Spleen (tissue), 11 donors: ENCODE measurements at regions not wholly inside any gene's neighbourhood (a gene's known extent, or its start where the extent isn't known, plus 50 kb on each side); places are given as distances from the start of the nearest gene placed in this dataset.

Experiments used
- DNase-seq: peaks from one replicate; pipeline ENCODE4 v3.0.0-alpha.2; 2020
- H3K27ac ChIP-seq, 8 donors: fragments of 200-600 bp; sonication (generic) in 7 of 8; 1 replicate in 4 of 8; 2 replicates in 4 of 8; pipeline versions ENCODE4 v1.5.0 to v1.8.0; 2016 to 2021; ENCODE audit warnings: inconsistent platforms in 4 of 8, mild to moderate bottlenecking in 4 of 8, moderate library complexity in 1 of 8
- H3K27me3 ChIP-seq, 7 donors: fragments of 200-600 bp; sonication (generic) in 6 of 7; replicated peaks in 1 of 7; 1 replicate in 4 of 7; 2 replicates in 3 of 7; pipeline versions ENCODE4 v1.5.0 to v1.8.0; 2016 to 2021; ENCODE audit warnings: inconsistent platforms in 3 of 7, mild to moderate bottlenecking in 1 of 7
- H3K36me3 ChIP-seq, 6 donors: fragments of 200-600 bp; sonication (generic) in 5 of 6; 1 replicate in 4 of 6; 2 replicates in 2 of 6; pipeline versions ENCODE4 v1.5.0 to v1.8.0; 2016 to 2021; ENCODE audit warnings: inconsistent platforms in 2 of 6
- H3K4me1 ChIP-seq, 6 donors: fragments of 200-600 bp; sonication (generic) in 5 of 6; 1 replicate in 3 of 6; 2 replicates in 3 of 6; pipeline versions ENCODE4 v1.5.0 to v1.8.0; 2016 to 2021; ENCODE audit warnings: inconsistent platforms in 3 of 6
- H3K4me3 ChIP-seq, 8 donors: fragments of 200-600 bp; sonication (generic) in 7 of 8; 1 replicate in 4 of 8; 2 replicates in 4 of 8; pipeline versions ENCODE4 v1.5.0 to v1.8.0; 2016 to 2021; ENCODE audit warnings: inconsistent platforms in 4 of 8, mild to moderate bottlenecking in 4 of 8, moderate library complexity in 2 of 8
- H3K9me3 ChIP-seq, 8 donors: fragments of 200-600 bp; sonication (generic) in 7 of 8; 1 replicate in 4 of 8; 2 replicates in 4 of 8; pipeline versions ENCODE4 v1.5.0 to v1.8.0; 2016 to 2021; ENCODE audit warnings: inconsistent platforms in 4 of 8
- CTCF ChIP-seq, 11 experiments: fragments of 200-600 bp in 7 of 11; fragments of 450-650 bp in 4 of 11; sonication (generic) in 4 of 11; IDR thresholded peaks in 8 of 11; conservative IDR thresholded peaks in 3 of 11; 1 replicate in 7 of 11; 2 replicates in 4 of 11; pipeline versions ENCODE4 v1.4.0 to v1.8.0; 2016 to 2021; ENCODE audit warnings: antibody characterized with exemption in 11 of 11, inconsistent platforms in 4 of 11, mild to moderate bottlenecking in 1 of 11
- POLR2A ChIP-seq, 3 donors: fragments of 450-650 bp; IDR thresholded peaks; one replicate each; pipeline ENCODE4 v1.5.1; 2017; ENCODE audit warnings: antibody characterized with exemption in 3 of 3, mild to moderate bottlenecking in 1 of 3
- POLR2AphosphoS5 ChIP-seq, 3 donors: sonication (generic); formaldehyde crosslinking; IDR thresholded peaks; one replicate each; pipeline ENCODE4 v1.5.1; 2017; ENCODE audit warnings: antibody characterized with exemption in 3 of 3
- WGBS, 5 donors: extraction: QIAGEN DNeasy Blood & Tissue Kit in 3 of 5; methylation state at CpG; one replicate each; pipeline versions ENCODE4 v1.1.5 to v1.1.7; 2013 to 2018; 5-methylcytosine and 5-hydroxymethylcytosine counted together
- intact Hi-C: fragments of 100-400 bp; cut with DNase I; formaldehyde crosslinking; loops from one replicate; pipeline ENCODE4 v1.15.0; 2023; ENCODE audit warnings: low total_unique reads
- donor health status: healthy with polysubstance abuse.
- donor health status: DM: no; HTN: no; CAD: no; lungs with moderate emphysema.
- donor health status: DM: no; HTN: no; CAD: no.
- donor health status: Bipolar disorder and iron deficiency.
- donor health status: healthy.
- donor health status: DM: no; HTN: no; CAD: no.
- donor health status: DM: yes; HTN: yes; CAD: no.

- H3K27me3 ChIP-seq, result no peaks in the 10 kb centered on the region
- no peaks in the 10 kb centered on the region for H3K4me1 ChIP-seq
- WGBS, 5 donors, result 6 to 30% (median 18%) methylated on average over 1 of the region's 1 CpG
- intact Hi-C loops, result no loop called here
- DNase-seq, result no peak
- no peak overlapping the region for H3K27ac ChIP-seq
- TF ChIP-seq CTCF (IDR thresholded peaks at IDR 0.05 in 8 of 11, conservative IDR thresholded peaks at IDR 0.05 in 3 of 11) (no peak), POLR2AphosphoS5 (IDR thresholded peaks at IDR 0.05) (no peak), POLR2A (IDR thresholded peaks at IDR 0.05) (no peak)
- peaks cover 0 to 11% (median 4%) of the 10 kb centered on the region in 8 donors for H3K9me3 ChIP-seq
- H3K36me3 ChIP-seq, result no peaks in the 10 kb centered on the region
- no peak overlapping the region for H3K4me3 ChIP-seq
These were observed 1647.1 kb downstream of the SUCLG1 start for GRCh38 chr2:82811946-82812345.

DNA sequence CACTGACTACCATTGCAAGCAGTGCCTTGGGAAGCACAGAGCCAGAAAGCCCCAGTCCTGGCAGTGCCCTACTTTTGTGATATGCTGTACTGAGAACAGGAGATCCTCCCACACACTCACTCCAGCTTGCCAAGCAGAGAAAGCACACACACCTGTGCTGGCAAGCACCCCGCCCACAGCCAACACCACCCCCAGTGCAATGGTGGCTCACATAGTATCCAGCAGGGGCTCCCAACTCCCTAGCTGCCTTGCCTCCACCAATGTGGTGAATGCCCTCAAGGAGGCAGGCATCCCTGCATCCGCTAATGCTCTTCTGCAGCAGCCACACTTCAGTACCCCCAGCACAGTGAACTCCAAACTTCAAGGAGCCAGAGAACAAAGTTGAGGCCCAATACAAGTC, 1655.8 kb downstream of the SUCLG1 start:
- Histone ChIP-seq H3K4me1 (no peaks in the 10 kb centered on the region), H3K9me3 (peaks cover 0 to 77% (median 54%) of the 10 kb centered on the region in 8 donors), H3K4me3 (no peak overlapping the region), H3K36me3 (no peaks in the 10 kb centered on the region), H3K27me3 (no peaks in the 10 kb centered on the region), H3K27ac (no peak overlapping the region)
- TF ChIP-seq CTCF (IDR thresholded peaks at IDR 0.05 in 8 of 11, conservative IDR thresholded peaks at IDR 0.05 in 3 of 11) (no peak), POLR2A (IDR thresholded peaks at IDR 0.05) (no peak), POLR2AphosphoS5 (IDR thresholded peaks at IDR 0.05) (no peak)
- WGBS, 5 donors, result 83 to 94% (median 90%) methylated on average over 2 of the region's 2 CpGs
- intact Hi-C loops, result no loop called here
- no peak for DNase-seq

- peaks cover 0 to 30% (median 10%) of the 10 kb centered on the region in 8 donors for H3K9me3 ChIP-seq
- H3K27me3 ChIP-seq, result no peaks in the 10 kb centered on the region
- H3K36me3 ChIP-seq, result no peaks in the 10 kb centered on the region
- no peaks in the 10 kb centered on the region for H3K4me1 ChIP-seq
- intact Hi-C loops, result no loop called here
- no peak overlapping the region for H3K4me3 ChIP-seq
- TF ChIP-seq POLR2A (IDR thresholded peaks at IDR 0.05) (no peak), POLR2AphosphoS5 (IDR thresholded peaks at IDR 0.05) (no peak), CTCF (IDR thresholded peaks at IDR 0.05 in 8 of 11, conservative IDR thresholded peaks at IDR 0.05 in 3 of 11) (no peak)
- DNase-seq, result no peak
- 77 to 88% (median 80%) methylated on average over 3 of the region's 3 CpGs for WGBS, 5 donors
- no peak overlapping the region for H3K27ac ChIP-seq
These were observed 1661.6 kb downstream of the SUCLG1 start for GRCh38 chr2:82797469-82797868.

DNA sequence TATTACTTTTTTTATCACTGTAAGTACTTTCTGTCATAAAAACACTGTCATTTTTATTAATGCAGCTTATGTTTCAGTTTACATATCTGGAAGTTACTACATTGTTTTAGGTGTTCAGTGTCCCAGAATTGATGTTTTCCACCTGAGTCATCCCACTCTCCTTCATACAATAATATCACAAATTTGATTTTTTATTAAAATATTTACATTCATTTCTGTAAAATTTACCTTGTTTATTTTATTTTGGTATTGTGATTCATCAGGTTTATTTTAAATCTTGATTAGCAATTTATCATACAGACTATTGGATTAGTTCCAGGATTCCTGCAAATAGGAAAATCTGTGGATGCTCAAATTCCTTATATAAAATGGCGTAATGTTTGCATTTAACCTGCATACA, 1662.9 kb downstream of the SUCLG1 start:
- no peaks in the 10 kb centered on the region for H3K36me3 ChIP-seq
- no peaks in the 10 kb centered on the region for H3K27me3 ChIP-seq
- no peaks in the 10 kb centered on the region for H3K4me1 ChIP-seq
- no peak for DNase-seq
- TF ChIP-seq POLR2A (IDR thresholded peaks at IDR 0.05) (no peak), POLR2AphosphoS5 (IDR thresholded peaks at IDR 0.05) (no peak), CTCF (IDR thresholded peaks at IDR 0.05 in 8 of 11, conservative IDR thresholded peaks at IDR 0.05 in 3 of 11) (no peak)
- intact Hi-C loops, result no loop called here
- no peak overlapping the region for H3K4me3 ChIP-seq
- WGBS, 5 donors, result 88 to 98% (median 91%) methylated on average over 1 of the region's 1 CpG
- H3K27ac ChIP-seq, result no peak overlapping the region
- H3K9me3 ChIP-seq, result peaks cover 0 to 20% (median 3%) of the 10 kb centered on the region in 8 donors
